H9 (cell line): ENCODE measurements at regions not wholly inside any gene's neighbourhood (a gene's known extent, or its start where the extent isn't known, plus 50 kb on each side); places are given as distances from the start of the nearest gene placed in this dataset.

Experiments used
- DNase-seq: peaks from one replicate; pipeline ENCODE4 v3.0.0-alpha.2; 2017
- H2AFZ ChIP-seq: one replicate; pipeline ENCODE4 v1.6.1; 2013; ENCODE audit warnings: mild to moderate bottlenecking, low read length, control low read depth, moderate library complexity
- H2AK5ac ChIP-seq: 2 replicates; pipeline ENCODE4 v1.6.1; 2013; ENCODE audit warnings: low read length, control low read depth, mixed read lengths; ENCODE audit not compliant: insufficient read length
- H2BK120ac ChIP-seq: one replicate; pipeline ENCODE4 v1.6.1; 2013; ENCODE audit warnings: low read depth, mild to moderate bottlenecking, low read length, control low read depth, inconsistent platforms; ENCODE audit not compliant: poor library complexity, severe bottlenecking
- H2BK12ac ChIP-seq: 2 replicates; pipeline ENCODE4 v1.6.1; 2013; ENCODE audit warnings: low read length, control low read depth, mixed read lengths, low read depth; ENCODE audit not compliant: insufficient read length
- H2BK15ac ChIP-seq: 2 replicates; pipeline ENCODE4 v1.6.1; 2013; ENCODE audit warnings: low read depth, low read length, control low read depth
- H2BK20ac ChIP-seq: one replicate; pipeline ENCODE4 v1.6.1; 2013; ENCODE audit warnings: low read depth, mild to moderate bottlenecking, low read length, control low read depth, inconsistent platforms; ENCODE audit not compliant: poor library complexity, severe bottlenecking
- H2BK5ac ChIP-seq: 2 replicates; pipeline ENCODE4 v1.6.1; 2013; ENCODE audit warnings: low read length, control low read depth, mixed read lengths; ENCODE audit not compliant: insufficient read length
- H3K14ac ChIP-seq: 2 replicates; pipeline ENCODE4 v1.6.1; 2013; ENCODE audit warnings: low read length, control low read depth; ENCODE audit not compliant: insufficient read depth
- H3K18ac ChIP-seq: 2 replicates; pipeline ENCODE4 v1.6.1; 2013; ENCODE audit warnings: low read depth, mild to moderate bottlenecking, mixed read lengths, low read length, control low read depth; ENCODE audit not compliant: insufficient read length
- H3K23ac ChIP-seq: 2 replicates; pipeline ENCODE4 v1.6.1; 2013; ENCODE audit warnings: low read length, control low read depth, mixed read lengths, low read depth; ENCODE audit not compliant: insufficient read length
- H3K23me2 ChIP-seq: 2 replicates; pipeline ENCODE4 v1.6.1; 2013; ENCODE audit warnings: low read depth, mild to moderate bottlenecking, mixed read lengths, low read length, control low read depth; ENCODE audit not compliant: insufficient read length, poor library complexity, severe bottlenecking
- H3K27ac ChIP-seq: 2 replicates; pipeline ENCODE4 v1.5.1; 2013; ENCODE audit warnings: low read length, control low read depth, mixed read lengths, low read depth; ENCODE audit not compliant: insufficient read length
- H3K27me3 ChIP-seq: 2 replicates; pipeline ENCODE4 v1.6.1; 2013; ENCODE audit warnings: low read length, control low read depth, inconsistent platforms; ENCODE audit not compliant: insufficient read depth
- H3K4ac ChIP-seq: 2 replicates; pipeline ENCODE4 v1.6.1; 2013; ENCODE audit warnings: low read depth, mild to moderate bottlenecking, control low read depth, inconsistent platforms, low read length, moderate library complexity
- H3K4me1 ChIP-seq: 2 replicates; pipeline ENCODE4 v1.6.1; 2013; ENCODE audit warnings: low read length, control low read depth, inconsistent platforms; ENCODE audit not compliant: insufficient read depth
- H3K4me2 ChIP-seq: 2 replicates; pipeline ENCODE4 v1.6.1; 2013; ENCODE audit warnings: low read length, control low read depth, mixed read lengths; ENCODE audit not compliant: insufficient read length, insufficient read depth
- H3K56ac ChIP-seq: 2 replicates; pipeline ENCODE4 v1.6.1; 2013; ENCODE audit warnings: low read depth, mild to moderate bottlenecking, mixed read lengths, low read length, control low read depth; ENCODE audit not compliant: insufficient read length
- H3K79me1 ChIP-seq: 2 replicates; pipeline ENCODE4 v1.6.1; 2013; ENCODE audit warnings: low read depth, mild to moderate bottlenecking, moderate library complexity, low read length, control low read depth, inconsistent platforms; ENCODE audit not compliant: insufficient read depth, poor library complexity, severe bottlenecking
- H3K79me2 ChIP-seq: 2 replicates; pipeline ENCODE4 v1.6.1; 2013; ENCODE audit warnings: low read length, control low read depth, inconsistent platforms; ENCODE audit not compliant: insufficient read depth
- H3K9ac ChIP-seq: 2 replicates; pipeline ENCODE4 v1.6.1; 2013; ENCODE audit warnings: low read length, control low read depth, mixed read lengths; ENCODE audit not compliant: insufficient read length; ENCODE audit errors: extremely low read depth
- H3K9me3 ChIP-seq: one replicate; pipeline ENCODE4 v1.6.1; 2013; ENCODE audit warnings: low read depth, low read length, inconsistent platforms; ENCODE audit not compliant: control insufficient read depth
- H3T11ph ChIP-seq: one replicate; pipeline ENCODE4 v1.6.1; 2013; ENCODE audit warnings: mild to moderate bottlenecking, low read length, control low read depth, inconsistent platforms
- H4K20me1 ChIP-seq: one replicate; pipeline ENCODE4 v1.6.1; 2013; ENCODE audit not compliant: control insufficient read depth, insufficient read length, insufficient read depth
- H4K5ac ChIP-seq: 2 replicates; pipeline ENCODE4 v1.6.1; 2013; ENCODE audit warnings: low read depth, mild to moderate bottlenecking, mixed read lengths, low read length, control low read depth; ENCODE audit not compliant: insufficient read length
- H4K8ac ChIP-seq: replicated peaks from 2 replicates; pipeline ENCODE4 v1.6.1; 2013; ENCODE audit warnings: low read length, control low read depth, mixed read lengths, low read depth; ENCODE audit not compliant: insufficient read length
- H4K91ac ChIP-seq: 2 replicates; pipeline ENCODE4 v1.6.1; 2013; ENCODE audit warnings: low read depth, mild to moderate bottlenecking, moderate library complexity, mixed read lengths, low read length, control low read depth; ENCODE audit not compliant: insufficient read length
- H3K27ac Mint-ChIP-seq, 3 experiments: 2 replicates in 2 of 3; 3 replicates in 1 of 3; pipeline ENCODE4 v1.8.0; 2020 to 2021; ENCODE audit warnings: mixed read lengths in 3 of 3, mild to moderate bottlenecking in 1 of 3, moderate library complexity in 1 of 3
- H3K27me3 Mint-ChIP-seq: 2 replicates; pipeline ENCODE4 v1.8.0; 2021; ENCODE audit warnings: low read depth, mild to moderate bottlenecking, moderate library complexity, mixed read lengths
- H3K36me3 Mint-ChIP-seq, 3 experiments: 2 replicates in 2 of 3; 3 replicates in 1 of 3; pipeline ENCODE4 v1.8.0; 2020 to 2021; ENCODE audit warnings: low read depth in 3 of 3, mixed read lengths in 3 of 3; ENCODE audit not compliant: insufficient read depth in 1 of 3
- H3K4me1 Mint-ChIP-seq, 2 experiments: 2 replicates each; pipeline ENCODE4 v1.8.0; 2020; ENCODE audit warnings: mixed read lengths in 2 of 2
- H3K4me3 Mint-ChIP-seq, 2 experiments: 2 replicates in 1 of 2; 3 replicates in 1 of 2; pipeline ENCODE4 v1.8.0; 2020 to 2021; ENCODE audit warnings: mild to moderate bottlenecking in 2 of 2, mixed read lengths in 2 of 2, moderate library complexity in 1 of 2
- H3K9me3 Mint-ChIP-seq, 2 experiments: 2 replicates in 1 of 2; 3 replicates in 1 of 2; pipeline ENCODE4 v1.8.0; 2020; ENCODE audit warnings: mild to moderate bottlenecking in 2 of 2, mixed read lengths in 2 of 2, moderate library complexity in 1 of 2
- WGBS: extraction: QIAGEN DNeasy Blood & Tissue Kit; methylation state at CpG from one replicate; pipeline ENCODE4 v1.1.7; 2013; ENCODE audit warnings: missing lambda C conversion rate, low lambda C conversion rate, mixed read lengths; ENCODE audit not compliant: insufficient read length; ENCODE audit errors: extremely low coverage; 5-methylcytosine and 5-hydroxymethylcytosine counted together
- TF ChIP-seq, protein P1 (sequence below): fragments of 200-600 bp; sonication (generic); conservative IDR thresholded peaks from 3 replicates; pipeline ENCODE4 v1.8.0; 2021; ENCODE audit warnings: antibody characterized with exemption, mild to moderate bottlenecking

DNA sequence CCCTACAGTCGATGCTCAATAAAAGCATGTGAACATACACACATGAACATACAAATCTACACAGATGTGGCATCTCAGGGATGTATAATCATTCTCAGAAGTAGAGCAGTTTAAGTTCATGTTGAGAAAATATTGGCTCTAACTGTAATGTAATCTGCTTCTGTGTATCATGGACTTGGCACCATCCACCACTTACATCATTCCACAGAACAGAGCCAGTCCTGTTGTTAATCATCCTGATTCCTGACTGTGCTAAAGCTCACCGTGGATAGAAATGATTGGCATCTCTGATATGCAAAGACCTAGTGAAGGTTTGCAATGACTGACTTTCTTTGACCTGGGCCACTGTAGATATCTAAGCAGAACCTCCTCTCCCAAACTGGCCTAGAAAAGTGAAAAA lies 1141.3 kb downstream of the BCL11B start:
- H2BK12ac ChIP-seq = no peak overlapping the region
- H3K56ac ChIP-seq = no peak overlapping the region
- TF ChIP-seq, protein P1, sequence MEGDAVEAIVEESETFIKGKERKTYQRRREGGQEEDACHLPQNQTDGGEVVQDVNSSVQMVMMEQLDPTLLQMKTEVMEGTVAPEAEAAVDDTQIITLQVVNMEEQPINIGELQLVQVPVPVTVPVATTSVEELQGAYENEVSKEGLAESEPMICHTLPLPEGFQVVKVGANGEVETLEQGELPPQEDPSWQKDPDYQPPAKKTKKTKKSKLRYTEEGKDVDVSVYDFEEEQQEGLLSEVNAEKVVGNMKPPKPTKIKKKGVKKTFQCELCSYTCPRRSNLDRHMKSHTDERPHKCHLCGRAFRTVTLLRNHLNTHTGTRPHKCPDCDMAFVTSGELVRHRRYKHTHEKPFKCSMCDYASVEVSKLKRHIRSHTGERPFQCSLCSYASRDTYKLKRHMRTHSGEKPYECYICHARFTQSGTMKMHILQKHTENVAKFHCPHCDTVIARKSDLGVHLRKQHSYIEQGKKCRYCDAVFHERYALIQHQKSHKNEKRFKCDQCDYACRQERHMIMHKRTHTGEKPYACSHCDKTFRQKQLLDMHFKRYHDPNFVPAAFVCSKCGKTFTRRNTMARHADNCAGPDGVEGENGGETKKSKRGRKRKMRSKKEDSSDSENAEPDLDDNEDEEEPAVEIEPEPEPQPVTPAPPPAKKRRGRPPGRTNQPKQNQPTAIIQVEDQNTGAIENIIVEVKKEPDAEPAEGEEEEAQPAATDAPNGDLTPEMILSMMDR = no peak
- H4K5ac ChIP-seq = no peak overlapping the region
- no peak overlapping the region for H3K9ac ChIP-seq
- H3K27ac ChIP-seq = no peak overlapping the region
- H3K4me3 Mint-ChIP-seq = no peak overlapping the region
- H3K23me2 ChIP-seq = no peaks in the 10 kb centered on the region
- no peaks in the 10 kb centered on the region for H4K20me1 ChIP-seq
- H2BK5ac ChIP-seq = no peak overlapping the region
- no peaks in the 10 kb centered on the region for H3K27me3 ChIP-seq
- no peaks in the 10 kb centered on the region; the same call in 1 of the 2 replicates for H3K27me3 Mint-ChIP-seq
- no peak overlapping the region for H2BK120ac ChIP-seq
- no peak overlapping the region for H3T11ph ChIP-seq
- H2AK5ac ChIP-seq = no peak overlapping the region
- H2BK20ac ChIP-seq = no peak overlapping the region
- no peaks in the 10 kb centered on the region for H3K4me1 Mint-ChIP-seq
- no CpG with 5 or more reads among the region's 2 CpGs for WGBS
- no peak overlapping the region for H2AFZ ChIP-seq
- H3K4me2 ChIP-seq = no peak overlapping the region
- no peak overlapping the region for H4K91ac ChIP-seq
- H3K4me1 ChIP-seq = no peaks in the 10 kb centered on the region
- no peak overlapping the region for H3K18ac ChIP-seq
- no peak overlapping the region for H3K14ac ChIP-seq
- no peaks in the 10 kb centered on the region for H3K36me3 Mint-ChIP-seq
- no peak for DNase-seq
- no peak overlapping the region for H3K23ac ChIP-seq
- no peaks in the 10 kb centered on the region for H3K79me2 ChIP-seq
- no peak overlapping the region for H3K27ac Mint-ChIP-seq
- no peak overlapping the region for H2BK15ac ChIP-seq
- H3K79me1 ChIP-seq = no peaks in the 10 kb centered on the region
- H3K9me3 ChIP-seq = no peaks in the 10 kb centered on the region
- no peak overlapping the region for H3K4ac ChIP-seq
- no peaks in the 10 kb centered on the region for H3K9me3 Mint-ChIP-seq
- H4K8ac ChIP-seq = no peak overlapping the region
